Endothelial cell of umbilical vein (primary cell): ENCODE measurements at regions not wholly inside any gene's neighbourhood (a gene's known extent, or its start where the extent isn't known, plus 50 kb on each side); places are given as distances from the start of the nearest gene placed in this dataset.

Experiments used
- BruUV-seq: library from RNA; stranded (reverse); fragments of 400-500 nt; replicated peaks from 2 replicates; lab custom pipeline; 2021; lab: Mats Ljungman, UMichigan
- CTCF ChIA-PET: fragments of 300-600, 350-600 bp; sonication (Branson Sonifier 250); formaldehyde crosslinking; loops from one replicate; lab custom pipeline; 2021; ENCODE audit warnings: antibody characterized with exemption, inconsistent platforms; lab: Charles Lee
- POLR2A ChIA-PET: fragments of 300-600, 350-600 bp; sonication (Branson Sonifier 250); formaldehyde crosslinking; loops from one replicate; lab custom pipeline; 2021; ENCODE audit warnings: antibody characterized with exemption, inconsistent platforms; lab: Charles Lee
- DNase-seq: peaks from one replicate; pipeline ENCODE4 v3.0.0-alpha.2; 2011; ENCODE audit warnings: low read depth, low spot score
- FAIRE-seq: peaks from 2 replicates; lab custom pipeline; 2011; peaks lifted over from hg19 to GRCh38; lab: Jason Lieb, UNC
- H2AFZ ChIP-seq: 2 replicates; pipeline ENCODE4 v1.6.0; 2012; ENCODE audit warnings: low read depth, low read length, control low read depth, inconsistent platforms
- H3K27ac ChIP-seq: 2 replicates; pipeline ENCODE4 v1.5.1; 2011; ENCODE audit warnings: low read depth, mild to moderate bottlenecking, control low read depth, low read length, moderate library complexity; ENCODE audit not compliant: insufficient read depth
- H3K27me3 ChIP-seq, 2 experiments: 2 replicates each; pipeline versions ENCODE4 v1.6.0 to v1.6.1; 2011; ENCODE audit warnings: low read length in 2 of 2, mixed read lengths in 1 of 2; ENCODE audit not compliant: control insufficient read depth in 2 of 2, insufficient read depth in 2 of 2
- H3K36me3 ChIP-seq, 2 experiments: 2 replicates in 1 of 2; 3 replicates in 1 of 2; pipeline ENCODE4 v1.5.1; 2011; ENCODE audit warnings: low read length in 2 of 2, mild to moderate bottlenecking in 1 of 2, moderate library complexity in 1 of 2; ENCODE audit not compliant: control insufficient read depth in 2 of 2, insufficient read depth in 2 of 2; ENCODE audit errors: extremely low read depth in 1 of 2
- H3K4me1 ChIP-seq: 3 replicates; pipeline ENCODE4 v1.5.1; 2011; ENCODE audit warnings: mild to moderate bottlenecking, low read length; ENCODE audit not compliant: control insufficient read depth, insufficient read depth; ENCODE audit errors: extremely low read depth
- H3K4me2 ChIP-seq: 2 replicates; pipeline ENCODE4 v1.6.1; 2011; ENCODE audit warnings: low read length, control low read depth, mixed read lengths; ENCODE audit not compliant: insufficient read depth
- H3K4me3 ChIP-seq, 3 experiments: fragments of 200-600 bp in 1 of 3; sonication (generic), shearing (Covaris generic) in 1 of 3; replicated peaks in 1 of 3; 2 replicates each; pipeline ENCODE4 v1.5.1; 2011 to 2016; ENCODE audit warnings: control low read depth in 3 of 3, low read length in 3 of 3, mild to moderate bottlenecking in 2 of 3, inconsistent platforms in 1 of 3, low read depth in 1 of 3, moderate library complexity in 1 of 3; ENCODE audit not compliant: insufficient read depth in 1 of 3
- H3K79me2 ChIP-seq: 2 replicates; pipeline ENCODE4 v1.6.0; 2012; ENCODE audit warnings: low read length, inconsistent platforms; ENCODE audit not compliant: control insufficient read depth, insufficient read depth
- H3K9ac ChIP-seq: replicated peaks from 2 replicates; pipeline ENCODE3; 2011; ENCODE audit warnings: low read length, control low read depth; ENCODE audit not compliant: insufficient read depth; ENCODE audit errors: extremely low read depth
- H3K9me1 ChIP-seq: replicated peaks from 3 replicates; pipeline ENCODE4 v1.6.0; 2011; ENCODE audit warnings: mild to moderate bottlenecking, low read length; ENCODE audit not compliant: control insufficient read depth, insufficient read depth; ENCODE audit errors: extremely low read depth
- H3K9me3 ChIP-seq: replicated peaks from 2 replicates; pipeline ENCODE4 v1.5.1; 2012; ENCODE audit warnings: low read length, inconsistent platforms; ENCODE audit not compliant: control insufficient read depth, insufficient read depth
- H4K20me1 ChIP-seq: replicated peaks from 2 replicates; pipeline ENCODE3; 2011; ENCODE audit warnings: mild to moderate bottlenecking, low read length; ENCODE audit not compliant: control insufficient read depth, insufficient read depth; ENCODE audit errors: extremely low read depth
- CTCF ChIP-seq, 2 donors: IDR thresholded peaks; 1 replicate in 1 of 2; 2 replicates in 1 of 2; pipeline ENCODE4 v1.5.1; 2011; ENCODE audit warnings: low read length in 2 of 2, mild to moderate bottlenecking in 2 of 2, moderate library complexity in 2 of 2, control low read depth in 1 of 2, inconsistent platforms in 1 of 2, low read depth in 1 of 2; ENCODE audit not compliant: insufficient read depth in 1 of 2; ENCODE audit errors: extremely low read depth in 1 of 2
- EZH2 ChIP-seq: IDR thresholded peaks from 2 replicates; pipeline ENCODE4 v1.6.1; 2012; ENCODE audit warnings: borderline replicate concordance, low read depth, mild to moderate bottlenecking, moderate library complexity, low read length, inconsistent platforms; ENCODE audit not compliant: severe bottlenecking
- FOS ChIP-seq: IDR thresholded peaks from 2 replicates; pipeline ENCODE4 v1.6.1; 2011; ENCODE audit warnings: mild to moderate bottlenecking, low read length, moderate library complexity, borderline replicate concordance; ENCODE audit not compliant: insufficient read depth
- GATA2 ChIP-seq: IDR thresholded peaks from 2 replicates; pipeline ENCODE4 v1.7.0; 2011; ENCODE audit warnings: low read depth, mild to moderate bottlenecking, moderate library complexity, mixed read lengths, low read length; ENCODE audit not compliant: insufficient read length, insufficient read depth
- JUN ChIP-seq: IDR thresholded peaks from 2 replicates; pipeline ENCODE4 v1.6.1; 2011; ENCODE audit warnings: borderline replicate concordance, low read depth; ENCODE audit not compliant: insufficient read length, insufficient read depth
- MAX ChIP-seq: IDR thresholded peaks from 2 replicates; pipeline ENCODE4 v1.6.1; 2011; ENCODE audit not compliant: insufficient read depth, insufficient read length
- MYC ChIP-seq: IDR thresholded peaks from one replicate; pipeline ENCODE4 v1.6.1; 2011; ENCODE audit warnings: mild to moderate bottlenecking, low read depth, low read length
- POLR2A ChIP-seq: IDR thresholded peaks from 2 replicates; pipeline ENCODE4 v1.6.1; 2012; ENCODE audit warnings: low read depth, mild to moderate bottlenecking, control low read depth, low read length
- POLR2AphosphoS5 ChIP-seq: IDR thresholded peaks from 2 replicates; pipeline ENCODE4 v1.6.1; 2012; ENCODE audit warnings: low read depth, mild to moderate bottlenecking, control low read depth, low read length, moderate library complexity; ENCODE audit not compliant: insufficient read depth
- dilution Hi-C: fragments of 300-500 bp; cut with MboI; formaldehyde crosslinking; loops from one replicate; pipeline ENCODE4 v1.15.0; 2019; ENCODE audit warnings: low sequenced_read_pairs; ENCODE audit not compliant: extremely low pct_ligation_motif_present
- intact Hi-C: fragments of 100-400 bp; cut with micrococcal nuclease; formaldehyde crosslinking; loops from one replicate; pipeline ENCODE4 v1.10.0; 2022

GRCh38 chr12:47346251-47347019, 266.7 kb upstream of the AMIGO2 start:
- H4K20me1 ChIP-seq, result no peaks in the 10 kb centered on the region
- no TSS peak for BruUV-seq
- FAIRE-seq (no peak), DNase-seq (no peak)
- no peak overlapping the region for H3K4me2 ChIP-seq
- H2AFZ ChIP-seq, result no peak overlapping the region
- dilution Hi-C loops, result no loop called here
- no peaks in the 10 kb centered on the region for H3K27me3 ChIP-seq
- POLR2A ChIA-PET, result no interaction called here
- H3K79me2 ChIP-seq, result no peaks in the 10 kb centered on the region
- no peaks in the 10 kb centered on the region for H3K9me3 ChIP-seq
- no peaks in the 10 kb centered on the region for H3K9me1 ChIP-seq
- H3K36me3 ChIP-seq, result no peaks in the 10 kb centered on the region
- no peak overlapping the region for H3K9ac ChIP-seq
- intact Hi-C loops, result no loop called here
- no peak overlapping the region for H3K27ac ChIP-seq
- H3K4me1 ChIP-seq, result peaks cover 10% of the 10 kb centered on the region
- H3K4me3 ChIP-seq, result no peak overlapping the region
- TF ChIP-seq MAX, result no peak
- no peak for TF ChIP-seq EZH2
- CTCF ChIA-PET, result interaction anchor here (0.8 to 1.0 kb wide), 2 partner anchors 51 kb away, joined by 3 read pairs; no protein-coding TSS in a partner anchor

- Histone ChIP-seq H3K27me3 (no peaks in the 10 kb centered on the region), H4K20me1 (no peaks in the 10 kb centered on the region), H3K79me2 (no peaks in the 10 kb centered on the region), H3K4me2 (no peak overlapping the region), H2AFZ (no peak overlapping the region), H3K4me1 (no peaks in the 10 kb centered on the region), H3K4me3 (no peak overlapping the region), H3K9me1 (no peaks in the 10 kb centered on the region), H3K27ac (no peak overlapping the region), H3K9me3 (no peaks in the 10 kb centered on the region), H3K9ac (no peak overlapping the region), H3K36me3 (no peaks in the 10 kb centered on the region)
- FAIRE-seq (no peak), DNase-seq (peak; percentile 32)
- POLR2A ChIA-PET, result no interaction called here
- CTCF ChIA-PET, result interaction anchor here (1.0 kb wide), 2 partner anchors 12 to 23 kb away, joined by 3 read pairs; no protein-coding TSS in a partner anchor
- dilution Hi-C loops (no loop called here), intact Hi-C loops (no loop called here)
- TF ChIP-seq MYC, result no peak
- no peak for TF ChIP-seq POLR2AphosphoS5
- TF ChIP-seq POLR2A, result no peak
- TF ChIP-seq CTCF (IDR thresholded peaks at IDR 0.05; ENCODE audit: extremely low read depth in 1 of 2, insufficient read depth in 1 of 2, low read depth in 1 of 2, low read length in 2 of 2), result no peak
- no peak for TF ChIP-seq FOS
- TF ChIP-seq MAX, result no peak
- TF ChIP-seq GATA2, result no peak
- TF ChIP-seq JUN, result no peak
- no peak for TF ChIP-seq EZH2
- BruUV-seq, result no TSS peak
Observed at GRCh38 chr12:47343684-47344567, 264.2 kb upstream of the AMIGO2 start.
